Fibroblast of peridontal ligament (primary cell): ENCODE measurements at regions not wholly inside any gene's neighbourhood (a gene's known extent, or its start where the extent isn't known, plus 50 kb on each side); places are given as distances from the start of the nearest gene placed in this dataset.
"Not testable (repeated sequence)": the region's sequence is repeated elsewhere in the genome, so short reads cannot be mapped to it uniquely, and the experiment has no call there.

Source experiments
- DNase-seq: peaks from one replicate; pipeline ENCODE4 v3.0.0-alpha.2; 2010; ENCODE audit errors: extremely low read depth

DNA sequence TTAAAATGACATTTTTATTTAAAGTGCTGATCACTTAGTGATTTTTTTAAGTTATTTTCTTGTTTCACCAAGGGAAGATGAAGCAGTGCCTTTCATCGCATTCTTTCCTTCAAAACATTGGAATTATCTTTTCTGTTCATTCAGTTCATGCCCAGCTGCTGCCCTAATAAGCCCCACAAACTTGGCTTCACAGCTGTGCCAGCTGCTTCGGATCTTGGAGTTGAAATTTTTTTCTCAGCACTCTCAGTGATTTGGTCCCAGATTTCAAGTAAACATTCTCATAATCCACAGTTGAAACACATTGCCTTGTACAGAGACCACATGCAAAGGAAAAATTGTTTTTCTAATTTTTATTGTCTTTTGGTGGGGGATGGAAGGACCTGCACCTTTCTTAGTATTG, 353.3 kb upstream of the LRP1B start:
- DNase-seq: no peak

DNA sequence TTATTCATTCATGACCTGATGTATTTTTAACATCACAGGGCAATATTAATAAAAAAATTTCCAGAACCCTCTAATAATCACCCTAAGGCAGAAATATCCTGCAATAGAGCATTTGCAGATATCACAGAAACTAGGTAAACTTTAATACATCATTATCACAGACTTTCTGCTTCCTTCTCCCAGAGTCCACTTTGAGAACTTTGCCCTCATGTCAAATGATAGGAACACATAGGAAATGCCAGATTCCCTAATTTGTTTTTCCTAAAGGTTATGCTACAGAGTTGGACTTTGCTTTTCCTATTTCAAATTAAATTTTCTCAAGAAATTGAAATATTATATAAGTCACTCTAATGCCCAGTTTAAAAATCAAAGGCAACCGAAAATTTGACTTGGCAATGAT, 352.8 kb upstream of the LRP1B start:
- no peak for DNase-seq

DNA sequence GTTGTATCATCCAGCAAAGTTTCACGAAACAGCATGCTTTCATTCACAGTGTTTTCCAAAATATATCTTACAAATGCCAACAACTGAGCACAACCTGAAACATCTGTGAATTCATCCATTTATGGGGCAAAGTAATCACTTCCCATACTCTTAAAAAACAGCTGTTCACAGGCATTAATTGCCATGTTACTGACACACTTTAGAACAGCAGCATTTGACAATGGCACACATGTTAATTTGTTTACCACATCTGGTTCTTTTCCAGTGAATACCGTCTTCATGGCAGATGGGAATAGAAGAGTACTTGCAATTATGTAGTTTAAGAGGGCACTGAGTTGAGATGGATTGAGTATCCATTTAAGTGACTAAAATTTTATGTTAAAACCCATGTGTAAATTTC, 347.4 kb upstream of the LRP1B start:
- no peak for DNase-seq

DNA sequence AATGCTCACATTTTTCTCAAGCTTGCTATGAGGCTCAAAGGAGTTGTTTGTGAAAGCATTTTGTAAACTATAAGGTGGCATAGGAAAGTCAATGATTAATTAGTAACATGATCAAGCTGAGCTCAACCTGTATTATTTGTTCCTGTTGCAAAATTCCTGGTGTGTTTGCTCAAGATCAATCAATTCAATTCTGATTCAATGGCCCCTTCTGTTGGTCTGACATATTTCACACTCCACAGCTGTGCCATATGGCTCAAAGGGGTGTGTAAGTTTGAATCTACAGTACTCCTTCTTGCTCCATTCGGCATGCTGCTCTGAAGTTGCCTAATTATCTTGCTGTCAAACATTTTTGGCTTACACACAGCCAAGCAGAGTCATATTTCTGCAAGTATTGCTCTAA, 341.6 kb upstream of the LRP1B start:
- DNase-seq: no peak

DNA sequence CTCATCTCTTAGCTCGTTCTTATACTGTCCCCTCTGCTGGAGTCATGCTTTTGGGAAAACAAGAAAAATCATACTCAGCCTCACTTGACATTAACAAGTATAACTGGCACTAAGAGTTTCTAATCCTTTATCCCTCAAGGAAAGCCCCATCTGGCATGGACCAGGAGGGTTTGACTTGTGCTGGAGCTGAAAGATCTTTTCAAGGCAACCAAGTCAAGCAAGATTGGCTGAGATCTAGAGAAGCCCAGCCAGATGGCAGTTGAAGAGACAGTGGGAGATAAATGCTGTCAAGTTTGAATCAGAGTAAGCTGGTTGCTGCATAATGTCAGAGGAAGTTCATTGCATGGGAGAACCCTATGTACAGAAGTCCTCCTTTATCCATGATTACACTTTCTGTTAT, 336.5 kb upstream of the LRP1B start:
- no peak for DNase-seq

DNA sequence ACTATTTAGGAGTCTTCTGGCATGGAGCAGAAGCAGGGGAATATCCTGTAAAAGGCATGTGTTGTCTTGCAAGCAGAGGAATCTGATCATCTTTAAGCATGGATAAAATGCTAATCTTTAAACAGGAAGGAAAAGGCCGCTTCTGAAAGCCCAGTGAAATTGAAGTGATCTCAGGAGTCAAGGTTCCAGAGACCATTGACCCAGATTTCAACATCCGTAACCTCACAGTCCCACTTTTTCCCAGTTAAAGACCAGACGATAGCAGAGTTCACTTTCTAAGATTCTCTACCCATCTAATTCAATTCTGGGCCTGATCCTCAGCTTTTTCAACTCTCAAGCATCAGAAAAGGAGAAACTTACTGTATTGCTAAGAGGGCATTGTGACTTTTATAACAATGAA, 332.2 kb upstream of the LRP1B start:
- no peak for DNase-seq

DNA sequence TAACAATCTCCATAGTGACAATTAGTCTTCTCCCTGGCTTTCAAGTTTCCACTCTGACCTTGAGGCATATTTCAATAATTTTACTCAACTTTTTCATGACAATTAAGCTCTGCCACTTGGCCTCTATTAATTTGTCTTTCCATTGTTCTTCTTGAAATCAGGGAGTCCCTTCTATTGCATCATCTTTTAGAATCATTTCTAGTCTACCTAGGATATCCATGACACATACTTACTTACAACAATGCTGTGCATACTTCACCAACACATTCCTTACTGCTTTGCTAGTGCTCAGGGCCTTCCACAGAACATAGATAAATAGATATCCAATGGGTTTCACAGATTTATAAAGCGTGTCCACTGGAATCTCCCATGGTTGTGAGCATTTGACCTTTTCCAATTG, 331.5 kb upstream of the LRP1B start:
- no peak for DNase-seq

DNA sequence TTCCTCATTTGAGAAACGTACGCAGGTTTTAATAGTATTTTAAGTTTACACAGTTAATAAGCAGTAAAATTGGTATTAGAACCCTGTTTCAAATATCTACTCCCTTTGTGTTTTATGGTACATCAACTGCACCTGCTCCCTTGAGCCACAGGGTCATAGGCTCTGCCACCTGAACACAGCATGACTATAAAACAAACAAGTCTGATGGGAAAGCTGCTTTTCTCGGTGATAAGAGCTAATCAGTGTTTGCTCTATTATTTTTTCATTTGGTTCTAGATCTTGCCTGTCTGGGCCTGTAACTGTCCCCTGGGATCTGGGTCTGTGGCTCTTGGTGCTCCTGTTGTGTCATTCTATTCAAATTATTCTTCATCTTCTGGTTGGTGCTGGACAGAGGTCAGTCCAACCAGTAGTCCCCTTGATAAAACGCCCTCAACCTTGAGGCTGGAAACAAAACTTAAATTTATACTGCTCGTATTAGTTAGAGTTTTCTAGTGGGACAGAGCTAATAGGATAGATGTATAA, 314.8 kb upstream of the LRP1B start:
- no peak for DNase-seq

DNA sequence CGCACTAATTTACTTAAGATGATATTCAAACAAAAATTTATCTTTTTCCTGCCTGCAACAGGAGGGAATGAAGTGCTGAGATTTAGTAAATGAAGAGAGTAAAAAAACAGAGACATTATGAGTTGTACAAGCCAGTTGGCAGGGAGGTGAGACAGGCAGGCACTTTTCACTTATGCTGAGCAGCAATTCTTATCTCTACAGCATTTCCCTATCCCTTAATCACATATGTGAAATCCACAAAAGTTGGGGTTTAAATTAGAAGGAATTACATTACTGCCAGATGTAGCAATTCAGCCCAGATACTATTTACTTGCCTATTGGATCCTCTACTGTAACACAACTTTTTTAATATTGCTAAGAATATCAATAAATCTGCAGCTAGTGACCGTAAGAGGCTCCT, 314.2 kb upstream of the LRP1B start:
- no peak for DNase-seq

DNA sequence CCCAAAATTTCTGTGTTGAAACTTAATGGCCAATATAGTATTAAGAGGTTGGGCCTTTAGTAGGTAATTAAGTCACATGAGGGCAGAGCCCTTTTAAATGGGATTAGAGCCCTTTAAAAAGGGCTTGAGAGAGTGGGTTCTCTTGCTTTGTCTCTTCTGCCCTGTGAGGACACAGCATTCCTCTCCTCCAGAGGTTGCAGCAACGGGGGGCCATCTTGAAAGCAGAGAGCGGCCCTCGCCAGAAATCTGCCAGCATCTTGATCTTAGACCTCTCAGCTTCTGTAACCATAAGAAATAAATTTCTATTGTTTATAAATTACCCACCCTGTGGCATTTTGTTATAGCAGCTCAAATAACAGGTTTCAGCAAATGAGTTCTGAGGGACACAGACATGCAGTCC, 305.0 kb upstream of the LRP1B start:
- DNase-seq: no peak

DNA sequence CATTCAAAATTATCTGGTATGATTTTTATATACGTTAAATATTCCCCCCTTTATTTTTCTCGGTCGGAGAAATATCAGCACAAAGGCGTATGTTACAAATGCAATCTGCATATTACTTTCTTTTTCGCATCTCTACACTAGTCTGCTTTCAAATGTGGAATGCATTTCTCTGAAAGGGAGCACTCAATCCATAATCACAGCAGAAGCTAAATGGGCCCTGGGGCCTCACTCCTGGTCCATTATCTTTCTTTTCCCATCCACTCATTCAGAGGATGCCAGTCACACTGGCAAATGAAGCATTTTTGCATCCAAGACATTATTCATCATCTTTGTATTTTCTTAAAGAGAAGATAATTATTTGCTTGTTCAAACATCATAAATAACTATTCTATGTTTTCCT, 295.2 kb upstream of the LRP1B start:
- DNase-seq: no peak

DNA sequence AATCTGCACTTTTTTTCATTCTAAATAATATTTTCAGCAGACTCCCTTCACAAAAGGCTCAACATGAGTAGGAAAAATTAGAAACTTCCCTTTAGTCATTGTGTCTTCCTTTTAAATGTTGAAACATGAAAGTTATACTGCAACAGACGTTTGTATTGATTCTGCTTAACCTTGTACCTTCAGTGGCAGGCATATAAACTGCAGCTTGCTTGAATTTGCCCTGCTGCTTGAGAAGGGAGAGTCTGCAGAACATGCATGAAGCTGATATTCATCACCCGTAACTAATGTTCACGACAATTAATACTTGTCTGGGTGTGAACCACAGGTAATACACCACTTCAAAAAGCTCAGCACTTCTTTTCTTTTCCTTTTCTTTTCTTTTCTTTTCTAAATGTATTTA, 294.7 kb upstream of the LRP1B start:
- DNase-seq: no peak

DNA sequence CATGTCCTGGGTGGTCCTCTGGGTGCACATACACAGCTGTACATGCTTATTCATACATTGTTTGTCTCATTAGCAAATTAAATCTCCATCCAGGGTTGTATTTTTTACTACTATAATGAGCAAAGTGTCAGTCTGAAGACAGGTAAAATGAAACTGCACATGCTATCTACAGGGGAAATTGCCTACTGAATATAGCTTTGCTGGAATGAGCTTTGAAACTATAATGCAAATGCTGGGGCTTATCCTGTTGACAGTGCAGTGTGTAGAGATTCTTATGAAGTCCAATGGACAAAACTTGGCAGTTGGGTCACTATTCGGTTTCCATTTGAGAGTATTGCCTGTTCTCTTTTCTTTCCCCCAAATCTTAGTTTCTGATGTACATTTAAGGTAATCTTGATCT, 292.8 kb upstream of the LRP1B start:
- DNase-seq: no peak

DNA sequence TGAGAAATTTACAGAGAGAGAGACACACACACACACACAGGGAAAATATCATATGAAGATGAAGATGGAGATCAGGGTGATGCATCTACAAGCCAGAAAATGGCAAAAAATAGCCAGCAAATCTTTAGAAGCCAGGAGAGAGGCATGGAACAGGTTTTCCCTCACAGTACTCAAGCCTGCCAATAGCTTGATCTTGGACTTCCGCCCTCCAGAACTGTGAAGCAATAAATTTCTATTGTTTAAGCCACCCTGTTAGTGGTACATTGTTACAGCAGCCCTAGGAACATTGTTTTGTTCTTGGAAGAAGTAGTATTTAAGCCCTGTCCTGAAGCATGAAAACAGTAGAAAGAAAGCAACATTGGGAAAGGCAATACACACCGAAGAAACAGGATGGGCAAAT, 292.0 kb upstream of the LRP1B start:
- no peak for DNase-seq

DNA sequence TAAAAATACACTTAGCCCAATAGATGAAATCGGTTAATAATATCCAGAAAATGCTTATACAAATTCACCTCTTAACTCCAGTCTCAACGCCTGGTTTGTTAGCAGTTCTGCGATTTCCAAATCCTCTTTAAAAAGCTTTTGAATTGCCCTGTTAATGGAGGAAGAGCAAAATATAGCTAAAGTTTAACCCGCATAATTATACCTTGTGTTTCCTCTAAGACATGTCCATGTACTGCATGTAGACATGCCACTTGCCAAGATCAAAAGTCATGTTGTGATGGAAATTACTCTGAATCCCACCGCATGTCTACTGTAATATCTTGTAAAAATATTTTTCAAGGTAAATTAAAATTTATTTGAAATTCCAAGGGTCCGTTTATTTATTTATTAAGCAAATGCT, 291.2 kb upstream of the LRP1B start:
- DNase-seq: no peak

DNA sequence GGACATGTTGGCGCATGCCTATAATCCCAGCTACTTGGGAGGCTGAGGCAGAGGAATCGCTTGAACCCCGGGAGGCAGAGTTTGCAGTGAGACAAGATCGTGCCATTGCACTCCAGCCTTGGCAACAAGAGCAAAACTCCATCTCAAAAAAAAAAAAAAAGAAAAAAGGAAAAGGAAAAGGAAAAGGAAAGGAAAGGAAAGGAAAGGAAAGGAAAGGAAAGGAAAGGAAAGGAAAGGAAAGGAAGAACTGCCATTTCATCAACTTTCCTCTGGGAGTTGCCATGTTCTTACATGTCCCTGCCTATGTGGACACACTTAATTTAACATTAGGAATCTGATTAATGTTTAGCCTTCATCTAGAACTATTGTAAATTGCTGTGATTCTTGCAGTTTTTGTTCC, 287.9 kb upstream of the LRP1B start:
- not testable (repeated sequence) for DNase-seq

DNA sequence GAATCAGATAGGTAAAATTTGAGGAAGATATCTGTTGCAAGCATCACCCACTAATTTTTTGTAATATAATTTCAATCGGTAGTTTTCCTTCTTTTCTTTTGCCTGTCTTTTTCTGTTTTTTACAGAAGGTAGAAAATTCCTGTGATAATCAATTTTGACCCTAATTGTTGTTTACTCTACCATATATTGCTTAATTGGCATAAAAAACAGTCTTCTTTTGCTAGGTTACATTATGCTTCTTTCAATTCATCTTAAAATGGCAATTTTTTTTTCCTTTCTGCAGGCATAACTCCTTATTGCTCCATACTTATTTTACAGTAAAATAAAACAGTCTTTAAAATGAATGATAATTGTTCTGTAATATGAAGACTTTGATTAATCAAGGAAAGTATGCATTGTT, 286.2 kb upstream of the LRP1B start:
- DNase-seq: no peak

DNA sequence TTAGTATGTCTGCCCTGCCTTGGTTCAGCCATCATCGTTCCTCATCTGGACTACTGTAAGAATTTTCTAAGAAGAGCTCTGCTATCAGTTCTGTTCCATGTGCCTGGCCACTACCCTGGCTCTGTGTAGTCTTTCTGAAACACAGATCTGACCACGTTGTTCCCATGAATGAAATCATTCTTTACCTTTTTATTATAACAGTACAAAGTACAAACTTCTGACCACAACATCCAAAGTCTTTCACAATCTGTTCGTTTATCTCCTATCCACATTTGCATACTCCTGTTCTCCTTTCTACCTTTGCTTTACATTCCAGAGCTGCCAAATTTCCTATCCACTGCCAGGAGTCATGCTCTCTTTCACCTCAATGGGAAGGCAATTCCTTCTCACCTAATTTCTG, 284.6 kb upstream of the LRP1B start:
- no peak for DNase-seq

DNA sequence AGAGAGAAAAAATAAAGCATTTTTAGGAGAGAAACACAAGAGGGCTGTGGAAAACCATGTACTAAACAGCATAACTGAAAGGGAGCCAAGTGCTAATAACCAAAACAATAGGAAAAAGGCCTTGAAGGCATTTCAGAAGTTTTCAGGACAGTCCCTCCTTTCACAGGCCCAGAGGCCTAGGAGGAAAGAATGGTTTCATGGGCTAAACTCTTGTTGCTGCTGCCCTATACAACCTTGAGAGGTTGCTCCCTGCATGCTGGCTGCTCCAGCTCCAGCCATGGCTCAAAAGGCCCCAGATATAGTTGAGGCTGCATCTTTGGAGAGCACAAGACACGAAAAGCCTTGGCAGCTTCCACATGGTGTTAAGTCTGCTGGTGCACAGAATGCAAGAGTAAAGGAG, 267.4 kb upstream of the LRP1B start:
- no peak for DNase-seq

DNA sequence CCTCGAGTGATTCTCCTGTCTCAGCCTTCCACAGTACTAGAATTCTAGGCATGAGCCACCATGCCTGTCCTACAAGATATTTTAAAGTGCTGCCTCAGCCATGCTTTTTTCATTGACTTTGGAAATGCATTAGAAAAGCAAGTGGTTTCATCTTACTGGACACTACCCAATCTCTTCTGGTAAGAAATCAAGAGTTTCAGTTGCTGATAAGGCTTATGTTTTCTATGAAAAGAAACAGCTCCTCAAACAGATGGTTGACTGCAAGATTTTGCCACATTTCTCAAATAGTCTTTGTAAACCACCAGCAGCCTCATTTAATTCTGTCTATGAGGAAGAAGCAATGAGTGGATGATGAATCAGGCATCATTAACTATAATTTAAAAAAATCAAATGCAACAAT, 264.5 kb upstream of the LRP1B start:
- no peak for DNase-seq

DNA sequence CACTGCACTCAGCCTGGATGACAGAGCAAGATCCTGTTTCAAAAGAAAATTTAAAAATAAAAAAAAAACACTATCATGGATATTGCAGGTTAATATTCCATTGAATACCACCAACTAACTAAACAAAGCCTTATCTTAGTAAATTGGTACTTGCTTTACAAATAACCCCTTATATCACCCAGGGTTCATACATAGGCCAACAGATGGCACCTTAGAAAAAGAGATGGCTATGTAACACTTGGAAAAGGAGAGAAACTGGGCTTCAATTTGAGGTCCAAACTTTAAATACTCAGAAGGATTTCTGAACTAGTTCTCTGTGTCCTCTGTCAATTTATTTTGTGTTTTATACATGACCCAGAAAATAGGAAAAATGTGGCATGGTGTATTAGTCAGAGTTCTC, 249.6 kb upstream of the LRP1B start:
- DNase-seq: no peak

DNA sequence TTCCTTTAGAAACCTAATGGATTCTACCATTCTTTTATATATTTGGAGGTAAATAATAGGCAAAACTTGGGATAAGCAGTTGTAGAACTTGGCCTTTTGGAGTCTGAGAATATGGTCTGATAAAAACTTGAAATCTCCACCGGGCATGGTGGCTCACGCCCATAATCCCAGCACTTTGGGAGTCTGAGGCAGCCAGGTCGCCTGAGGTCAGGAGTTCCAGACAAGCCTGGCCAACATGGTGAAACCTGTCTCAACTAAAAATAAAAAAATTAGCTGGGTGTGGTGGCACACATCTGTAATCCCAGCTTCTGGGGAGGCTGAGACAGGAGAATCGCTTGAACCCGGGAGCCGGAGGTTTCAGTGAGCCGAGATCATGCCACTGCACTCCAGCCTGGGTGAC, 231.3 kb upstream of the LRP1B start:
- not testable (repeated sequence) for DNase-seq

DNA sequence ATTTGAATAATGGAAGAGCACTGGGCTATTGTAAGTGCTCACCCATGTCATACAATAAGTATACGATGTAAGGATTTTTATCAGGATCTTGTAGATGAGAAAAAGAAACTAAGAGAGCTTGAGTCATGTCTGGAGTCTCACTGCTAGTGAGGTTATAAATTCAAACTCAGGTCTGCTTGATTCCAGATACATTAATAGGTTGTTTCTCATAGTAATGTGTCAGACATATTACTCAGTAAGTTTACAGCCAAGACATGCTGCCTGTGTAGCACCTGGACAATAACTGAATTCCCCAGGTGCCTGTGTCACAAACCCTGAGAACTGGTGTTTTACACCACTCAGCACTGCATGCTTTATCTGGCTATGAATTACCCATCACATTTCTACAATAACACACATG, 216.9 kb upstream of the LRP1B start:
- DNase-seq: no peak

DNA sequence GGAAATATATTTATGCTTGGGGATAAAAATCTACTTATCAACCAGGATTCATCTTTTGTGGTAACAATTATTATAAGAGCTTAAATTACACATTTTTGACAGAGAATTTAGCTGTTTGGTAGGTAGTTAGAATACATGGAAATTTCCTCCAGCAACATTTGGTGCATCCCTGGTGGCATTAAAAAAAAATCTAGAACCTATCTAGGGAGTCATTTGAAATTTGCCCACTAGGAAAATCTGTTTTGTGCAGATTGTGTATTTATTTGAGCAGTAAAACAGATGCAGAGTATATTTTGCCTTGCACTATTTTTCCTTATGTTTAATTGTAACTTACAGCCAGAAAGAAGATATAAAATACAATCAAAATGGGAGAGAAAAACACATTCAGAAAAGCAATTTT, 208.4 kb upstream of the LRP1B start:
- DNase-seq: no peak

DNA sequence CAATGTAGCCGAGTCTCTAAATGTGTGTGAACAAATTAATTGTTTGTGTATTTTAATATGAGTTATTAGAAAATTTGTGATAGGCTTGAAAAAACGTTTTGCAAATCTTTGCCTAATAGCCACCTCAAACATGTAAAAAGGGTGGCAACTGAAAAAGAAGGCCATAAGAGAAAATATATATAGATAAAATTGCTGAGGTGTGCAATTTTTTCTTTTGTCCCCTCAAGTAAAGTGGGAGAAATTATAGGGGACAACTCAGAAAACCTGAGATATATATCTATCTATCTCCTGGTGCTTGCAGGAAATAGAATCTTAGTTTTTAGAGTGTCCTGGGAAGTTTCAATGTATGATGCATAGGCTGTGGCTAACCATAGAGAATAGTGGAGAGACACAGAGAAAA, 201.4 kb upstream of the LRP1B start:
- no peak for DNase-seq
